ENCODE measurements at regions not wholly inside any gene's neighbourhood (a gene's known extent, or its start where the extent isn't known, plus 50 kb on each side); places are given as distances from the start of the nearest gene placed in this dataset.

GRCh38 chr7:93690021-93690420 lies 115.5 kb upstream of the CALCR start:
- TF ChIP-seq CTCF (IDR thresholded peaks at IDR 0.05) = no peak
- no peak for TF ChIP-seq POLR2A (IDR thresholded peaks at IDR 0.05)
